Calu3 (cell line): ENCODE measurements at regions not wholly inside any gene's neighbourhood (a gene's known extent, or its start where the extent isn't known, plus 50 kb on each side); places are given as distances from the start of the nearest gene placed in this dataset.

Source experiments
- BruUV-seq: library from RNA; stranded (reverse); fragments of 400-500 nt; replicated peaks from 2 replicates; lab custom pipeline; 2021; lab: Mats Ljungman, UMichigan
- CTCF ChIA-PET: fragments of 300-600 bp; sonication (Branson Sonifier 250); formaldehyde crosslinking; loops from one replicate; lab custom pipeline; 2022; ENCODE audit warnings: antibody characterized with exemption; lab: Charles Lee
- DNase-seq: peaks from one replicate; pipeline ENCODE4 v3.0.0; 2022
- H3K27ac Mint-ChIP-seq: one replicate; pipeline ENCODE4 v1.8.0; 2022; ENCODE audit warnings: mixed read lengths; ENCODE audit not compliant: unreplicated experiment
- H3K27me3 Mint-ChIP-seq: one replicate; pipeline ENCODE4 v1.8.0; 2022; ENCODE audit warnings: mixed read lengths; ENCODE audit not compliant: unreplicated experiment
- H3K36me3 Mint-ChIP-seq: one replicate; pipeline ENCODE4 v1.8.0; 2022; ENCODE audit warnings: mild to moderate bottlenecking, moderate library complexity, mixed read lengths; ENCODE audit not compliant: insufficient read depth, unreplicated experiment
- H3K4me1 Mint-ChIP-seq: one replicate; pipeline ENCODE4 v1.8.0; 2022; ENCODE audit warnings: mild to moderate bottlenecking, low read depth, mixed read lengths; ENCODE audit not compliant: unreplicated experiment
- H3K4me3 Mint-ChIP-seq: one replicate; pipeline ENCODE4 v1.8.0; 2022; ENCODE audit warnings: mild to moderate bottlenecking, low read depth, moderate library complexity, mixed read lengths; ENCODE audit not compliant: unreplicated experiment
- H3K9me3 Mint-ChIP-seq: one replicate; pipeline ENCODE4 v1.8.0; 2022; ENCODE audit warnings: low read depth, mixed read lengths; ENCODE audit not compliant: unreplicated experiment
- intact Hi-C: fragments of 100-400 bp; cut with micrococcal nuclease; formaldehyde crosslinking; loops from one replicate; pipeline ENCODE4 v1.10.0; 2022; ENCODE audit not compliant: unreplicated experiment
- TF ChIP-seq, protein P1 (sequence below): fragments of 200-600 bp; IDR thresholded peaks from one replicate; pipeline ENCODE4 v1.8.0; 2022; ENCODE audit warnings: antibody characterized with exemption; ENCODE audit not compliant: unreplicated experiment

DNA sequence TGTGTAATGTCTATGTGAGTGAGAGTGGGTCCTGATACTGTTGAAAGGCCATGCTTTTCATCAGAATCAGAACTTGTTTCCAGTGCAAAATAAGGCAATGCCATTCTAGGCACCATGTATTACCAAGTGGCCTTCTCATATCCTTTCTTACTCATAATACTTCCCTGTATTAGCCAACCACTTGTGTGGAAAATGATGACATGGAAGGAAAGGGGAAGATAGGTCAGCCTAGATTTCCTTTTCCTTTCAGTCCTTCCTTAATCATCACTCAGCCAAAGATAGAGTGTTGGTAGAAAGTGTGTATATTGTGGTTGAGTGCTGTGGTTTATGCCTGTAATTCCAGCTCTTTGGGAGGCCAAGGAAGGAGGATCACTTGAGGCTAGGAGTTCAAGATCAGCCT is 158.6 kb upstream of the PREP start:
- CTCF ChIA-PET: no interaction called here
- no peaks in the 10 kb centered on the region for H3K4me1 Mint-ChIP-seq
- intact Hi-C loops: no loop called here
- BruUV-seq: no TSS peak
- TF ChIP-seq, protein P1, sequence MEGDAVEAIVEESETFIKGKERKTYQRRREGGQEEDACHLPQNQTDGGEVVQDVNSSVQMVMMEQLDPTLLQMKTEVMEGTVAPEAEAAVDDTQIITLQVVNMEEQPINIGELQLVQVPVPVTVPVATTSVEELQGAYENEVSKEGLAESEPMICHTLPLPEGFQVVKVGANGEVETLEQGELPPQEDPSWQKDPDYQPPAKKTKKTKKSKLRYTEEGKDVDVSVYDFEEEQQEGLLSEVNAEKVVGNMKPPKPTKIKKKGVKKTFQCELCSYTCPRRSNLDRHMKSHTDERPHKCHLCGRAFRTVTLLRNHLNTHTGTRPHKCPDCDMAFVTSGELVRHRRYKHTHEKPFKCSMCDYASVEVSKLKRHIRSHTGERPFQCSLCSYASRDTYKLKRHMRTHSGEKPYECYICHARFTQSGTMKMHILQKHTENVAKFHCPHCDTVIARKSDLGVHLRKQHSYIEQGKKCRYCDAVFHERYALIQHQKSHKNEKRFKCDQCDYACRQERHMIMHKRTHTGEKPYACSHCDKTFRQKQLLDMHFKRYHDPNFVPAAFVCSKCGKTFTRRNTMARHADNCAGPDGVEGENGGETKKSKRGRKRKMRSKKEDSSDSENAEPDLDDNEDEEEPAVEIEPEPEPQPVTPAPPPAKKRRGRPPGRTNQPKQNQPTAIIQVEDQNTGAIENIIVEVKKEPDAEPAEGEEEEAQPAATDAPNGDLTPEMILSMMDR: no peak
- peaks cover 7% of the 10 kb centered on the region for H3K9me3 Mint-ChIP-seq
- no peak for DNase-seq
- H3K27ac Mint-ChIP-seq: no peak overlapping the region
- no peaks in the 10 kb centered on the region for H3K27me3 Mint-ChIP-seq
- H3K4me3 Mint-ChIP-seq: no peak overlapping the region
- H3K36me3 Mint-ChIP-seq: no peaks in the 10 kb centered on the region

GRCh38 chr6:105560611-105561066 is 157.8 kb upstream of the PREP start:
- intact Hi-C loops: no loop called here
- no peak overlapping the region for H3K27ac Mint-ChIP-seq
- DNase-seq: no peak
- H3K36me3 Mint-ChIP-seq: no peaks in the 10 kb centered on the region
- TF ChIP-seq, protein P1: no peak
- no peaks in the 10 kb centered on the region for H3K27me3 Mint-ChIP-seq
- H3K9me3 Mint-ChIP-seq: peaks cover 7% of the 10 kb centered on the region
- CTCF ChIA-PET: no interaction called here
- H3K4me1 Mint-ChIP-seq: no peaks in the 10 kb centered on the region
- BruUV-seq: no TSS peak
- H3K4me3 Mint-ChIP-seq: no peak overlapping the region

DNA sequence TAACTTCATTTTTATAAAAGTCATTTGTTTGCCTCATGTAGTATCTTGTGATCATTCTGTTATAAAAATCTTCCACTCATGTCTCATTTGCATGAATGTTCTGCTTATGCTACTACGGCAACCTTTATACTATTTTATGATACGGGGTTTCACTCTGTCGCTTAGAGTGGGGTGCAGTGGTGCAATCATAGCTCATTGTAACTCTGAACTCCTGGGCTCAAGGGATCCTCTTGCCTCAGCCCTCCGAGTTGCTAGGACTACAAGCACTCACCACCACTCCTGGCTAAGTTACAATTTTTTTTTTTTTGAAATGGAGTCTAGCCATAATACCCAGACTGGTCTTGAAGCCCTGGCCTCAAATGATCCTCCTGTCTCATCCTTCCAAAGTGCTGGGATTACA is 154.4 kb upstream of the PREP start:
- H3K9me3 Mint-ChIP-seq: no peaks in the 10 kb centered on the region
- no peaks in the 10 kb centered on the region for H3K27me3 Mint-ChIP-seq
- TF ChIP-seq, protein P1: no peak
- H3K27ac Mint-ChIP-seq: no peak overlapping the region
- intact Hi-C loops: no loop called here
- DNase-seq: no peak
- no peak overlapping the region for H3K4me3 Mint-ChIP-seq
- CTCF ChIA-PET: no interaction called here
- no TSS peak for BruUV-seq
- peaks cover 13% of the 10 kb centered on the region for H3K4me1 Mint-ChIP-seq
- H3K36me3 Mint-ChIP-seq: no peaks in the 10 kb centered on the region

- Mint-ChIP-seq H3K27me3 (peaks cover 15% of the 10 kb centered on the region), H3K36me3 (no peaks in the 10 kb centered on the region), H3K4me1 (peaks cover 13% of the 10 kb centered on the region), H3K27ac (no peak overlapping the region), H3K4me3 (no peak overlapping the region), H3K9me3 (no peaks in the 10 kb centered on the region)
- BruUV-seq: no TSS peak
- CTCF ChIA-PET: no interaction called here
- intact Hi-C loops: no loop called here
- peak; percentile 17 for DNase-seq
- TF ChIP-seq, protein P1: no peak
Measured at GRCh38 chr6:105553171-105553570, 150.3 kb upstream of the PREP start.
